Breast epithelium (tissue), 4 donors: ENCODE measurements at regions not wholly inside any gene's neighbourhood (a gene's known extent, or its start where the extent isn't known, plus 50 kb on each side); places are given as distances from the start of the nearest gene placed in this dataset.

Experiments used
- DNase-seq, 2 donors: peaks; one replicate each; pipeline ENCODE4 v3.0.0-alpha.2; 2019; ENCODE audit warnings: low spot score in 2 of 2
- H3K27ac ChIP-seq, 2 donors: fragments of 200-600 bp; sonication (generic) in 1 of 2; one replicate each; pipeline ENCODE4 v1.5.1; 2016 to 2019; ENCODE audit warnings: mild to moderate bottlenecking in 1 of 2
- H3K27me3 ChIP-seq, 2 donors: fragments of 200-600 bp; sonication (generic) in 1 of 2; one replicate each; pipeline versions ENCODE4 v1.5.1 to v1.6.0; 2017 to 2019; ENCODE audit warnings: control low read depth in 1 of 2, mild to moderate bottlenecking in 1 of 2
- H3K36me3 ChIP-seq: fragments of 200-600 bp; one replicate; pipeline ENCODE4 v1.5.1; 2019
- H3K4me1 ChIP-seq, 2 donors: fragments of 200-600 bp; sonication (generic); one replicate each; pipeline ENCODE4 v1.5.1; 2016 to 2019; ENCODE audit warnings: control low read depth in 1 of 2
- H3K4me3 ChIP-seq, 3 donors: fragments of 200-600 bp; sonication (generic); 1 replicate in 2 of 3; 2 replicates in 1 of 3; pipeline ENCODE4 v1.5.1; 2016 to 2019; ENCODE audit warnings: mild to moderate bottlenecking in 3 of 3, moderate library complexity in 2 of 3
- H3K9me3 ChIP-seq, 2 donors: fragments of 200-600 bp; sonication (generic) in 1 of 2; one replicate each; pipeline ENCODE4 v1.5.1; 2016 to 2019; ENCODE audit warnings: control low read depth in 1 of 2
- POLR2A ChIP-seq: fragments of 450-650 bp; IDR thresholded peaks from one replicate; pipeline ENCODE4 v1.6.1; 2016; ENCODE audit warnings: antibody characterized with exemption, mild to moderate bottlenecking, moderate library complexity
- POLR2AphosphoS5 ChIP-seq, 3 donors: sonication (generic); formaldehyde crosslinking; IDR thresholded peaks; one replicate each; pipeline ENCODE4 v1.6.1; 2017; ENCODE audit warnings: antibody characterized with exemption in 3 of 3
- intact Hi-C: fragments of 100-400 bp; cut with DNase I; formaldehyde crosslinking; loops from one replicate; pipeline ENCODE4 v1.15.1; 2023; ENCODE audit warnings: low total_unique reads
- TF ChIP-seq, protein P1 (sequence below), 3 donors: fragments of 450-650 bp; IDR thresholded peaks; one replicate each; pipeline ENCODE4 v1.5.1; 2016 to 2017; ENCODE audit warnings: antibody characterized with exemption in 3 of 3, mild to moderate bottlenecking in 3 of 3, moderate library complexity in 3 of 3

- TF ChIP-seq, protein P1, sequence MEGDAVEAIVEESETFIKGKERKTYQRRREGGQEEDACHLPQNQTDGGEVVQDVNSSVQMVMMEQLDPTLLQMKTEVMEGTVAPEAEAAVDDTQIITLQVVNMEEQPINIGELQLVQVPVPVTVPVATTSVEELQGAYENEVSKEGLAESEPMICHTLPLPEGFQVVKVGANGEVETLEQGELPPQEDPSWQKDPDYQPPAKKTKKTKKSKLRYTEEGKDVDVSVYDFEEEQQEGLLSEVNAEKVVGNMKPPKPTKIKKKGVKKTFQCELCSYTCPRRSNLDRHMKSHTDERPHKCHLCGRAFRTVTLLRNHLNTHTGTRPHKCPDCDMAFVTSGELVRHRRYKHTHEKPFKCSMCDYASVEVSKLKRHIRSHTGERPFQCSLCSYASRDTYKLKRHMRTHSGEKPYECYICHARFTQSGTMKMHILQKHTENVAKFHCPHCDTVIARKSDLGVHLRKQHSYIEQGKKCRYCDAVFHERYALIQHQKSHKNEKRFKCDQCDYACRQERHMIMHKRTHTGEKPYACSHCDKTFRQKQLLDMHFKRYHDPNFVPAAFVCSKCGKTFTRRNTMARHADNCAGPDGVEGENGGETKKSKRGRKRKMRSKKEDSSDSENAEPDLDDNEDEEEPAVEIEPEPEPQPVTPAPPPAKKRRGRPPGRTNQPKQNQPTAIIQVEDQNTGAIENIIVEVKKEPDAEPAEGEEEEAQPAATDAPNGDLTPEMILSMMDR (IDR thresholded peaks at IDR 0.05), result no peak
- TF ChIP-seq POLR2AphosphoS5 (IDR thresholded peaks at IDR 0.05), result no peak
- no peak for TF ChIP-seq POLR2A
- Histone ChIP-seq H3K4me1 (no peaks in the 10 kb centered on the region), H3K36me3 (no peaks in the 10 kb centered on the region), H3K27me3 (no peaks in the 10 kb centered on the region), H3K4me3 (no peak overlapping the region), H3K9me3 (no peaks in the 10 kb centered on the region), H3K27ac (no peak overlapping the region)
- intact Hi-C loops, result no loop called here
- DNase-seq, result no peak
Observed at GRCh38 chr6:160831739-160832138, 129.7 kb downstream of the PLG start.

DNA sequence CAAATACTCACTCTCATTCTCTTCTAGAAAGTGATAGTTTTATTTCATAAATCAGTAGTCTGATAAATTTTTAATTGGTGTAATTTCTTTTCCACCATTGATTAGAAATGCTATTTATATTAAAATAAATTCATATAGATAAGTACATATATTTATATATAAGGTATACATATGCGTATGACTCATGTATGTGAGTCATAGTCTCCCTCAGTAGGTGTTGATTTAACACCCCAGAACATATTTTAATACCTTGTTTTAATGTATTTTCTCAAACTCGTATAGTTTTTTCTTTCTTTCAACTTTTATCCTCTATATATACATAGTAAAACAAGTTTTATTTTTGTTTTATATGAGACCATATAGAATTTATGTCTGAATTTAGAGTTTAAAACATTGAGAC, 130.4 kb downstream of the PLG start:
- DNase-seq, result no peak
- Histone ChIP-seq H3K4me3 (no peak overlapping the region), H3K27me3 (no peaks in the 10 kb centered on the region), H3K36me3 (no peaks in the 10 kb centered on the region), H3K9me3 (no peaks in the 10 kb centered on the region), H3K4me1 (no peaks in the 10 kb centered on the region), H3K27ac (no peak overlapping the region)
- intact Hi-C loops, result no loop called here
- TF ChIP-seq POLR2A (no peak), POLR2AphosphoS5 (IDR thresholded peaks at IDR 0.05) (no peak)
- TF ChIP-seq, protein P1 (IDR thresholded peaks at IDR 0.05), result no peak

- TF ChIP-seq POLR2AphosphoS5 (IDR thresholded peaks at IDR 0.05) (no peak), POLR2A (no peak)
- TF ChIP-seq, protein P1 (IDR thresholded peaks at IDR 0.05), result no peak
- no peaks in the 10 kb centered on the region for H3K27me3 ChIP-seq
- no peaks in the 10 kb centered on the region for H3K4me1 ChIP-seq
- no peak overlapping the region for H3K27ac ChIP-seq
- H3K4me3 ChIP-seq, result no peak overlapping the region
- no peaks in the 10 kb centered on the region for H3K9me3 ChIP-seq
- intact Hi-C loops, result no loop called here
- no peak for DNase-seq
- H3K36me3 ChIP-seq, result no peaks in the 10 kb centered on the region
Observed at GRCh38 chr6:160837146-160837545, 135.1 kb downstream of the PLG start.

- no peaks in the 10 kb centered on the region for H3K27me3 ChIP-seq
- intact Hi-C loops, result no loop called here
- no peaks in the 10 kb centered on the region for H3K36me3 ChIP-seq
- no peaks in the 10 kb centered on the region for H3K4me1 ChIP-seq
- no peak for DNase-seq
- H3K4me3 ChIP-seq, result no peak overlapping the region
- no peaks in the 10 kb centered on the region for H3K9me3 ChIP-seq
- no peak overlapping the region for H3K27ac ChIP-seq
- TF ChIP-seq POLR2AphosphoS5 (IDR thresholded peaks at IDR 0.05), result no peak
- TF ChIP-seq POLR2A, result no peak
- TF ChIP-seq, protein P1 (IDR thresholded peaks at IDR 0.05), result no peak
Observed at GRCh38 chr6:160851031-160851430, 140.5 kb upstream of the MAP3K4 start.

- H3K27ac ChIP-seq, result no peak overlapping the region
- DNase-seq, result no peak
- H3K4me3 ChIP-seq, result no peak overlapping the region
- TF ChIP-seq POLR2AphosphoS5 (IDR thresholded peaks at IDR 0.05) (no peak), POLR2A (no peak)
- TF ChIP-seq, protein P1 (IDR thresholded peaks at IDR 0.05), result no peak
- intact Hi-C loops, result no loop called here
- H3K36me3 ChIP-seq, result no peaks in the 10 kb centered on the region
- H3K4me1 ChIP-seq, result no peaks in the 10 kb centered on the region
- H3K9me3 ChIP-seq, result no peaks in the 10 kb centered on the region
- no peaks in the 10 kb centered on the region for H3K27me3 ChIP-seq
Observed at GRCh38 chr6:160853946-160854345, 137.6 kb upstream of the MAP3K4 start.
